GM04503 (cell line): ENCODE measurements at regions not wholly inside any gene's neighbourhood (a gene's known extent, or its start where the extent isn't known, plus 50 kb on each side); places are given as distances from the start of the nearest gene placed in this dataset.
A peak's percentile ranks its signal among the peaks of the same experiment; 100 is the strongest.
"Not testable (repeated sequence)": the region's sequence is repeated elsewhere in the genome, so short reads cannot be mapped to it uniquely, and the experiment has no call there.

ENCODE experiments used
- DNase-seq: peaks from one replicate; pipeline ENCODE4 v3.0.0-alpha.2; 2012; ENCODE audit warnings: low read depth

DNA sequence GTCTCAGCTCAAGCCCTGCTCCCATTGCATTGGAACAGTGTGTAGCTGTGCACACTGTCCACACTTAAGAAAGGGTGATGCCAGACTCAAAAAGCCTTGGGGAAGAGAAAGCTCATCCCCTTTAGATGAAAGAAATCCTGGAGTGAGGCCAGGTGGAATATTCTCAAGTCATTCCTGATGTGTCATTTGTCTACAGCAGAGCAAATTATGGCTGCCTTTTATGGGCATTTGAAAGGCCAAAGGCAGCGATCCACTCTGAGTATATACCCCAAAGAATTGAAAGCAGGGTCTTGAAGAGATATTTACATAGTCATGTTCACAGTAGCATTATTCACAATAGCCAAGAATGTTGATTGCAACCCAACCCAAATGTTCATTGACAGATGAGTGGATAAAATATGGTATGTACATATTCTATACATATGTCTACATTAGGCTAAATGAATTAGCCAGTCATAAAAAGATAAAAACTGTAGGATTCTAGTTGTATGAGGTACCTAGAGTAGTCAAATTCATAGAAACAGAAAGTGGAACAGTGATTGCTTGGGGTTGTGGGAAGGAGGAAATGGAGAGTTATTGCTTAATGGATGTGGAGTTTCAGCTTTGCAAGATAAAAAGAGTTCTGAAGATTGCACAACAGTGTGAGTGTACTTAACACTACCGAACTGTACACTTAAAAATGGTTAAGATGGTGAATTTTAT, 214.9 kb downstream of the KCNRG start:
- no peak for DNase-seq

DNA sequence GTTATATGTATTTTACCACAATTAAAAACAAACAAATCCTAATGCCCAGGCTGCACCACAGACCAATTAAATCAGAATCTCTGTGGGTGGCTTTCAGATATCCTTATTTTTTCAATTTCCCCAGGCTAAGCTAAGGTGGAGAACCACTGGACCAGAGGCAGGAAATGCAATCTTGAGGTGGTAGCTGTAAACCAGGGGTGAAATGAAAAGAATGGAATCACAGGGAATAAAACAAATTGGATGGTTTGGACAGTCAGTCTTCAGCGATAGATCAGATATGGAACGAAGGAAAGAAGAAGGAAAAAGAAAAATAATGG, 215.4 kb downstream of the KCNRG start:
- DNase-seq: no peak

DNA sequence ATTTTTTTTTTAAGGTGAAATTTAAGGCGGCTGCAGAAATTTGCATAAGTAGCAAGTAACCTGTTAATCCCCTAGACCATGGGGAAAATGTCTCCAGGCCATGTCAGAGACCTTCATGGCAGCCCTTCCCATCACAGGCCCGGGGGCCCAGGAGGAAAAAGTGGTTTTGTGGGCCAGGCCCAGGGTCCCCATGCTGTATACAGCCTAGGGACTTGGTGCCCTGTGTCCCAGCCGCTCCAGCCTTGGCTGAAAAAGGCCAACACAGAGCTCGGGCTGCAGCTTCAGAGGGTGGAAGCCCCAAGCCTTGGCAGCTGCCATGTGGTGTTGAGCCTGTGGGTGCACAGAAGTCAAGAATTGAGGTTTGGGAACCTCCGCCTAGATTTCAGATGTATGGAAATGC, 218.3 kb downstream of the KCNRG start:
- not testable (repeated sequence) for DNase-seq

DNA sequence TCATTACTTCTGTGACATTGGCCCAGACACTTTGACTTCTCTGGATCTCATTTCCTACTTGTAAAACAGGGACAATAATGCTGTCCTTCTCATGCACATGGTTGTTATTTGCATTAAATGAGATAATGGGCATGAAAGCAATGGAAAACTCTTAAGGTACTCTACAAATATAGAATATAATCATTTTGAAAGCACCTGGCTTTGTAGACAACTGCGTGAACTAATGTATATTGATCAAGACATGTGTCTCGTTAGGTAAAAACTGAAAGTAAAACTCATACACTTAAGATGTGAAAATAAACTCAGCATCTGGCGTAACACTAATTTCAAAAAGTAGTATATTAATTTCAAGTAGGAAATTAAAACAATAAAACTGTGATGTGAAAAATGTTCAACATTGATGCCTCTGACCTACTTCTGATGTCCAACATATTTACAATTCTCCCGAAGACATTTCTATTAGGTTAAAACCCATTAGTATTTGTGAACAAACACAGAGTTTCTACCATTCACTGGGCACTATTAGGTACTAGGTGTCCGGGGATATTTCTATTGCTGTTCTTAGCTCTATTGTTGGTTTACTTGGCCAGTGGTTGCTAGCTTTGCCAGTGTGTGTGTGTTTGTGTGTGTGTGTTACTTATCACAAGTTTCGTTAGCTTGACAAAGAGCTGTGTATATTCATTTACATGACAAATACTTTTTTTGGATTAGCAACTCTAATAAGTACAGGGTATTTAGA, 220.5 kb downstream of the KCNRG start:
- DNase-seq: no peak

DNA sequence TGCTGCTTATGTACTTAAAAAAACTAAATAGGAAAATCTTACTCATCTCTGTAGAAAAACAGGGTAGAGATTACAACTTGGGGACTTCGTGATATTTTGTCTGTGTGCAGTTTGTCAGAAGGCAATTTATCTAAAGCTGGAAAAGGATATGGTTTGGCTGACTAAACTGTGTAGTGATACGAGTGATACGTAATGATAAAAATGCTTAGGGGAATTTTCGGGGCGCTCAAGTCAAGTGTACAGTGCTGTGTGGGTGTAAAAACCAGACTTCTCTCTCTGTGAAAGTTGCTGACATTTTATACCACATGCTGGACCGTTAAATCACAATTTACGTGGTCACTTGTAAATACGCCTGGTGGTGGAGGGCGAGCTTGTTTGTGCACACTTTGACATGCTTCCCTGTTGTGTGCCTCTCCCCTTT, 221.7 kb downstream of the KCNRG start:
- no peak for DNase-seq

DNA sequence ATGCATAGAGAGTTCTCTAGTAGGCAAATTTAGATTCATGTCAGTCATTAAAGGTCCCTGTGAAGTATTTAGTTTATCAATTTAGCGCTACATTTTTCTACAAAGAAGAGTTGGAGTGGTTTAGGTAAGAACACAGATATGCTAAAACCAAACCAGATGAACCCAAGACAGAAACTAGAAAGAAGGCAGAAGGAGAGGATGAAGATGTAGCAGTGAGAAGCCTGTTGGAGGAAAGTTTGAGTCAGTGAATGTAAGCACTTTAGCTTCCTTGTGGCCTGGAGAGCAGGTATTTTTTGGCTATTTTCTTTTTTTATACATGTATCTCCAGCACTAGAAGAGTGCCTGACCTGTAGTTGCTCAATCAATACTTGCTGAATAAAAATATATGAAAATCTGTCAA, 223.7 kb downstream of the KCNRG start:
- no peak for DNase-seq

DNA sequence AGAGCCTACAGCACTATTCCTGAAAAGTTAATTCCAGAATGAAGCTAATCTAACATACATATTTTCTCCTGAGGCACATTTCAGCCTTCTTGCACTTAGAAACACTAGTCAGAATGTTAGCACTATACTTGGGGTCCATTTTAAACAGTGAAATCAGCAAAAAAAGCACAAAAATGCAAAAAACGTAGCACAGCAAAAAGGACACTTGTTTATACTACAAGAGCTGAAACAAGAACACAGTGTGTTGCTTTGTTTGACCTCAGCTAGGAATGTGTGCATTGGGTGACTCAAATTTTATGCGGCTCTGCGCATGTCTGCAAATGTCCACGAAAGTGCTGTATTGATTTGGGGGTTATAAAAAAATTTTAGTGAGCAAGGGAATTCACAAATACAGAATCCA, 226.2 kb downstream of the KCNRG start:
- no peak for DNase-seq

DNA sequence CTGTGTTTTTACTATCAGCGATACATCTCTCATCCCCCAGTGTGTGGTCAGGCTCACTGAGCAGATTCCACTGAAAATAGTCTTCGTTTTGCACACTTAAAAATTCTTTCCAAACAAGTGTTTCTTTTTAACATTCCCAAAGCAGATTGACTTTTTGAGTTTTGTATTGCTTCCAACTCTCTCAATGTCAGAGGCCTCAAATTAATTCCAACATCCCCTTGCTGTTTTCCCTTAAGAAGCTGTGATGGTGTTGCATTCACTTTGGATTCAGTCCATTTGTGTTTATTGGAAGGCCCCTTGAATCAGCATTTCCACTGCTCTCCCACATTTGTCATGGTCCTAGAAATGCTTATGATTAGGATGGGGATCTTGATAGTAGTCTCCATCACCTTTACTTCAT, 228.7 kb downstream of the KCNRG start:
- no peak for DNase-seq

DNA sequence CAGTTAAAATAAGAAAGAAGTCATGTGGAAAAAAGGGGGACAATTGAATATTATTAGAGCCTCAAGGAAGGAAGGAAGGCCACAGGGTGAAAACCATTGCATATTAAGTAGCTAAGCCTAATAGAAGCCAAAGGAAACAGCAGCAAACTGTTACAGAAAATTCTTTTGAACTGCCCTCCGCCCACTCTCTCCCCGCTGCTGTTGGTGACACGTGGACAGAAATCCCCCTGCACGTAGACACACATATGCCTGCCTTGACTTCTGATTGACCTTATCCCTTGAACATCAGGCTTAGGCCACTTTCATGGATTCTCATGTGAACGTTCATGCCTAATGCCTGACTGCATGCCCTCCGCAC, 229.1 kb downstream of the KCNRG start:
- DNase-seq: no peak

DNA sequence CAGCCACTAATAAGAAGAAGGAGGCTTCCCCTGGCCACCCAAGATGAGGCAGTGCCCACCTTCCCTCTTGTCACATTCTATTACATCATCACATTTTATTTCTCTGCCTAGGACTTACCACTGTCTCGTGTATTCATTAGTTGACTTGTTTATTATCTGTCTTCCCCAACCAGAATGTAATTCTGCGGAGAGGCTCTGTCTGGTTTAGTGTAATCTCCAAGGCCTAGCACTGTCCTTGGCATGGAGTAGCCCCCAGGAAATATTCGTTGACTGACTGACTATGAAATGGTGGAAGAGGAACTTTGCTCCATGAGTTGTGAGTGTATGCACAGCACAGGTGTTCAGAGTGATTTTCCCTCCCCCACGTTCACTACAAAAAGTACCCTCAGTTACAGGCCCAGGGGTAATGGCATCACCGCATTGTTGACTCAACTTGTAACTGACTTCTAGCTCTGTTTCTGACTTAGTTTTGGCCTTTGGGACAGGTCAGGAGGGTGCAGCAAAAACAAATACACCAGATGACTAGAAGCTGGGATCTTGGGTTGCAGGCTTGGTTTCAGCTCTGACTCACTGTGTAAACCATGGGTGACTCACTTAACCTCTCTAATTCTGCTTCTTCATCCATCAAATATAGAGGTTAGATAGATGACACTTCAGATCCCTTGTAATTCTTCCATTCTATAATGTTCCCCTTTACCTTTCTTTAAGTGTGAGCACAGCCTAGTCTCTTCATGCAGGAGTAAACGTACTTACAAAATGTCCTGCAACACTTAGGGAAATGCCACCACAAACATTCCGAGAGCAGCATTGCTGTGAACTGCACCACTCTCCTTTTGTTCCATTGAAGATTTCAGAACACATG, 229.7 kb downstream of the KCNRG start:
- peak; percentile 73 for DNase-seq

DNA sequence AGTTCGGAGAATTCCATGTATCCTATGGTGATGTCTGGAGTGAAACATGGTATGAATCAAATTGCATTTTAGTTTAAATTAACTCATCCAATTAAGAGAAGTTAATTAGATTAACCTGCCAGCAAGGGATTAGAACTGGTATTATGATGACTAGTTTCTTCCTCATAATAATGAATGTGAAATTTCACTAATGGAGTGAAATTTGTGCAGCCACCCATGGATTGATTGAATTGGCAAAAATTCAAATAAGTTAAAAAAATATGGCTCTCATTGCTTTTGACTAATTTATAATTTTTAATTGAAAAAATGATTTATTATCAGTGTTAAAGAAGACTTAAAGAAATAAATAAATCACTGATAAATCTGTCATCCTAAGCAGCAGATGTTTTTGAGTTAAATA, 232.0 kb downstream of the KCNRG start:
- DNase-seq: no peak

DNA sequence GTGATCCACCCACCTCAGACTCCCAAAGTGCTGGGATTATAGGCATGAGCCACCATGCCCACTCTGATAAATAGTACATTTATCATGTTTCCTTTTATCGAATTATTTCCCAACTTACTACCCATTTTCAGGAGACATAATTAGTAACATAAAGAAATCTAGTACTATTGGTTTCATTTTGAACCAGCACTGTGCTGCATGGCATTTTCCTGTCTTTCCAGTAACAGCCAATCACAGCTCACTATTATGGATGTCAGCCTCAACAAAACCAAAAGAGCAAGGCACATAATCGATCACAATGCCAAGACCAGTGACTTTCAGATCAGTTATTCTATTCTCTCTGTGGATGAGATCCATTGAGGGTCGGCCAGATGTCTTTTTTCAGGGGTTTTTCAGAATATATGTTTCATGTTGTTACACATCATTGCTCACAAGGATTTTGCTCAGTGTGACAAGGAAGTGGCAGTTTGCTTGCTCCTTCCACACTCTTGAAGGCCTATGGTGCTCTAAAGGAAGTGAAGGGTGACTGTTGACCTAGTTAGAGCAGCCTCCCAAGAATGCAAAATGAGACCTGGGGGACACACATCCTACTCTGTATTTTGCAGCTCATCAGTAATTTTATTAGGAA, 233.4 kb downstream of the KCNRG start:
- DNase-seq: no peak

DNA sequence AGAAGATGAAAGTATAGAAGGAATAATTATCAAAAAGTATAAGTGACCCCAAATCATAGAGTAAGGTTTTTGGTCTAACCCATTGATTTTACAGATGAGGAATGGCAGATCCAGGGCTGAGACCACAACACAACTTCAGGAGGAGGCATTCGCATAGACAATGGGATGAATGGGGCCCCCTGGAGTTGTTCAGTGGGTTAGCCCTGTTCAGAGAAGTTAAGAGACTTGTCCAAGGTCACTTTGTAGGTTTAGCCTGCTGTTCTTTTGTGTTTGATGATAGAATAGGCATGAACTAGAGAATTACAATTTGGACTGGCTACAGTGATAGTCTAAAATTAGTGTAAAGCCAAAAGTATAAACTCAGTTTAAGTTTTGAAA, 233.9 kb downstream of the KCNRG start:
- DNase-seq: no peak

DNA sequence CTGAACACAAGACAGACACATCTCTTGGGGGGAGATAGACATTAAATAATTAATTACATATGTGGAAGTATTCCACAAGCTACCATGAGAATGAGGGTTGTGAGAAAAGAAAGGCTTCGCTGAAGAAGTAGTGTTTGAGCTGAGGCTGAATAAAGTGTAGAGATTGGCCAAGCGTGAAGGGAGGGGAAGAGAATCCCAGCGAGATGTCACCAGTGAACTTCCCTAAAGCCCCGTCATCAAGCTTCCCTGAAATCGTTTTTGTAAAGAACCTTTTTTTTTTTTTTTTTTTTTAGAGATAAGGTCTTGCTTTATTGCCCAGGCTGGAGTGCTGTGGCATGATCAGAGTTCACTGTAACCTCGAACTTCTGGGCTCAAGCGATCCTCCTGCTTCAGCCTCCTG, 235.2 kb downstream of the KCNRG start:
- no peak for DNase-seq

DNA sequence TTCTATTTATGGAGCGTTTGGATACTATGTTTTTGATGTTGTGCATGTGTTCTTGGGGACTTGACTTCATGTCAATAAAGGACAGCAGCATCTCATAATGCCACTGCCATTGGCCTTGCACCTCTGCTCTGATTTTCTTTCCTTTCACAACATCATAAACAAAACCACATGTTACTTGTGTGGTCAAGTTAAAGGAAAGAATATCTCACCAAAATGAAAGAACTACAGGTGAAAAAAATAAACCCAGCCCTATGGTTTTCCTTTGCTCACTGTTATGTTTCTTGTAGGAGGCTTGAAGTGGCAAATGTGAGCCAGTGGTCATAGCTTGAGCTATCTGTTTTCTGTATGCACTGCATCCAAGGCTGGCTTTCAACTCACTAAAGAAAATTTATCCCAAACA, 240.4 kb downstream of the KCNRG start:
- DNase-seq: no peak

DNA sequence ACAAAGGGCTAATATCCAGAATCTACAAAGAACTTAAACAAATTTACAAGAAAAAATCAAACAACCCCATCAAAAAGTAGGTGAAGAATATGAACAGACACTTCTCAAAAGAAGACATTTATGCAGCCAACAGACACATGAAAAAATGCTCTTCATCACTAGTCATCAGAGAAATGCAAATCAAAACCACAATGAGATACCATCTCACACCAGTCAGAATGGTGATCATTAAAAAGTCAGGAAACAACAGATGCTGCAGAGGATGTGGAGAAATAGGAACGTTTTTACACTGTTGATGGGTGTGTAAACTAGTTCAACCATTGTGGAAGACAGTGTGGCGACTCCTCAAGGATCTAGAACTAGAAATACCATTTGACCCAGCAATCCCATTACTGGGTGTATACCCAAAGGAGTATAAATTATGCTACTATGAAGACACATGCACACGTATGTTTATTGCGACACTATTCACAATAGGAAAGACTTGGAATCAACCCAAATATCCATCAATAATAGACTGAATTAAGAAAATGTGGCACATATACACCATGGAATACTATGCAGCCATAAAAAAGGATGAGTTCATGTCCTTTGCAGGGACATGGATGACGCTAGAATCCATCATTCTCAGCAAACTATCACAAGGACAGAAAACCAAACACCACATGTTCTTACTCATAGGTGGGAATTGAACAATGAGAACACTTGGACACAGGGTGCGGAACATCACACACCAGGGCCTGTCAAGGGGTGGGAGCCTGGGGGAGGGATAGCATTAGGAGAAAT, 241.5 kb downstream of the KCNRG start:
- not testable (repeated sequence) for DNase-seq

DNA sequence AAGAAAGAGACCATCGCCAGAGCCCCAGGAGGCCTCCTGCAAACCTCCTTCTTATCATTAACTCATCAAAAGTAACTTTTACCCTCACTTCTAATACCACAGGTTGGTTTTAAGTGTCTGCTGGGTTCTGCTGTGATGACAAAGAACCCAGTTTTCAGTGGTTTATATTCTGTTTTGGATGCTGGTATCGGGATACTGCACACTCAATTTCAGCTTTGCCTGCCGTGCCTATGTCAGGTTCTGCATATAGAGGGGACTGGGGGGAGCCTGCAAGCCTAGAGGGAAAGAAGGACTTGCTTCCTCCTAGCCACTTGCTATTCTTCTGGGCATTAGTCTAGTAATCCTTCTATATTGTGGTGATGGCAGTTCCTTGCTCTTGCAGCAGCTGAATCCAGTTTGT, 242.4 kb downstream of the KCNRG start:
- no peak for DNase-seq

DNA sequence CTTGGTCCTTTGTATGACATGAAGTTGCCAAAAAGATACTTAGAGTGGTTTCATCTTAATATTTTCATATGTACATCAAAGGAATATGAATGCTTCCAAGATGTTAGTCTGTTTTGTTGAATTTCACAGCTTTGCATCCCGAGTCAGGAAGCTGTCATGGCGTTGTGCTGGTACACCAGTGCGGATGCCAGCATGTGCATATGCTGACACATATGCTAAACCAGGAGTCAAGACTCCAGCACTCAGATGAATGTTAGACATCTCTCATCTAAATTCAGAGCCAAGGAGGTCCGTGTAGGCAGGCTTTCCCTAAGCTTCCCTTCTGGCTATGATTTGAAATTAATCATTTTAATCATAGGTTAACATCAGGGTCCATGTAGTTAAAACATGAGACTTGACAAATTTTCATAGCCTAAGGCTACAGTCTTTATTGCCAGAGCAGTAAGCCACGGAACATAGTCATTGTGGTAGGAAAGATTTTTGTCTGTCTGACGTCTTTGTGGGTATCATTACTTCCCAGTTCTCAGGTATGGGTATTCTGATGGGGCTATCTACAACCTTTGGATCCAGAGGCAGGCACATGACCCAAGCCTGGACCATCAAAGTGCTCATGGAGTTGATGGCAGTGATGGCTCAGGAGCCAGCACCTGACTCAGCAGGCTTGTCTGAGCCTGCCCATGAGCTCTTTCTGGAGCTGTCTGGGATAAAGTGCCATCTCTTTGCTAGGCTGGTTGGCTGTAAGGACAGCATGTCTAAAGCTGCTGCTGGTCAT, 246.1 kb downstream of the KCNRG start:
- DNase-seq: no peak

DNA sequence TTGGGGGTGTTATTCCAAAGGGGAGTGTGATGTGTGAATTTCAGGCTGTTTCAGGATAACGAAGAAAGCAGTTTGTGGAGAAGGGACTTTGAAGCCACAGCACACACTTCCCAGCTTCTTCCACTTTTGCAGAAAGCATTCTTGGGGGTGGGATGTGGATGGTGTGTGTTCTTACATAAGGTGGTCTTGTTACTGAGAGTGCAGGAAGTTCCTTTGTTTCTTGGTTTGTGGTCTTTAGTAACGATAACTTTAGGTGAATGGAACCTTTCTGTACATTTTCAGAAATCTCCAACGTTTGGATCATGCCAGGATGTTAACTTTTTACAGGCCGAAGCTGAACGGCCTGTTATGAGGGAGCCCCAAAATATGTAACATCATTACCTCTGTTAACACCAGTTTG, 251.8 kb downstream of the KCNRG start:
- DNase-seq: no peak

DNA sequence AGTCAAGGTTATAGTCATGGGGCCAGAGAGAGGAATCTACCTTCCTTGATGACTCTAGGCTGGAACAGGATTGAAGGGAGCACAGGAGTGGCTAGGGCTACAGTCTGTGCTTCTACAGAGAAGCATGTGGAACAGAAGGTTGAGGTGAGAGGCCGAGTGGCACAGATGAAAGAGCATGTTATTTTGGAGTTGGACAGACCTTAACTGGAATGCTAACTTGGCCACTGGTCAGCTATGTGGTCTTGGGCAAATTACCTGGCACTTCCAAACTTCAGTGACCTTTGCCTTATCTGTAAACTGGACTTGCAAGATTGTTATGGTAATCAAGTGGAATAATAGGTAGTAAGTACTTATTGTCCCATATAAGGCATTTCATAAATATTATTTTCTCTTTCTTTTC, 252.7 kb downstream of the KCNRG start:
- DNase-seq: no peak

DNA sequence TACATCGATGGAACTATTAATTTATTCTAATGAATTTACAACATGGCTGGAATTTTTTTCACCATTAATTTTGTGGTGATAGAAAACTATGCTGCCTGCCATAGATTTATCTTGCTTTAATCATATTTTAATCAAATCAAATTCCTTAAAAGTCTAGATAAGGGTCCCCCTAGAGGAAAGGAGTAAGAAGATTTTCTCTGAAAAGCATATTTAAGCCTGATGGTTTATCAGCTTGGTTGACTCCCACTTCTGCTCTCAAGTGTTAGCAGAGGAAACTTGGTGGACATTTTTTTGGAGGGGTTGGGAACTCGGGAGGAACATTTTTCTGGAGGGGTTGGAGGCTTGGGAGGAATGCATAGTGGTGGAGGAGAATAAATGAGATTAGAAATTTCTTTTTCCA, 253.3 kb downstream of the KCNRG start:
- no peak for DNase-seq
